WTC11 (cell line): ENCODE measurements at regions not wholly inside any gene's neighbourhood (a gene's known extent, or its start where the extent isn't known, plus 50 kb on each side); places are given as distances from the start of the nearest gene placed in this dataset.

Experiments
- AFF4 ChIP-seq: sonication (generic); formaldehyde crosslinking; IDR thresholded peaks from 2 replicates; pipeline ENCODE4 v1.8.1; 2023; ENCODE audit warnings: mild to moderate bottlenecking, missing genetic modification reagents, borderline replicate concordance
- ATF1 ChIP-seq: sonication (generic); formaldehyde crosslinking; IDR thresholded peaks from 2 replicates; pipeline ENCODE4 v1.8.1; 2023; ENCODE audit warnings: mild to moderate bottlenecking, moderate library complexity, missing genetic modification reagents
- ATF6 ChIP-seq: sonication (generic); formaldehyde crosslinking; IDR thresholded peaks from 2 replicates; pipeline ENCODE4 v1.8.1; 2023; ENCODE audit warnings: mild to moderate bottlenecking, missing genetic modification reagents
- CREB1 ChIP-seq: sonication (generic); formaldehyde crosslinking; IDR thresholded peaks from 2 replicates; pipeline ENCODE4 v1.8.0; 2023; ENCODE audit warnings: mild to moderate bottlenecking, missing genetic modification reagents
- CTCF ChIP-seq: fragments of 200-600 bp; IDR thresholded peaks from 2 replicates; pipeline ENCODE4 v1.8.0; 2022; ENCODE audit warnings: antibody characterized with exemption
- E2F4 ChIP-seq: sonication (generic); formaldehyde crosslinking; IDR thresholded peaks from 2 replicates; pipeline ENCODE4 v1.8.1; 2022; ENCODE audit warnings: low read depth, mild to moderate bottlenecking, moderate library complexity, missing genetic modification reagents, borderline replicate concordance
- ESRRA ChIP-seq: sonication (generic); formaldehyde crosslinking; IDR thresholded peaks from 2 replicates; pipeline ENCODE4 v1.8.1; 2022; ENCODE audit warnings: mild to moderate bottlenecking, missing genetic modification reagents, borderline replicate concordance
- ETV6 ChIP-seq: sonication (generic); formaldehyde crosslinking; IDR thresholded peaks from 2 replicates; pipeline ENCODE4 v1.8.1; 2022; ENCODE audit warnings: mild to moderate bottlenecking, missing genetic modification reagents
- HMGXB4 ChIP-seq: sonication (generic); formaldehyde crosslinking; IDR thresholded peaks from 2 replicates; pipeline ENCODE4 v1.8.1; 2023; ENCODE audit warnings: mild to moderate bottlenecking, moderate library complexity, missing genetic modification reagents
- NFYB ChIP-seq: sonication (generic); formaldehyde crosslinking; conservative IDR thresholded peaks from 2 replicates; pipeline ENCODE4 v1.8.0; 2022; ENCODE audit warnings: low read depth, missing genetic modification reagents
- PRRX2 ChIP-seq: fragments of 250-450 bp; sonication (Bioruptor Pico); IDR thresholded peaks from 2 replicates; pipeline ENCODE4 v1.8.0; 2021; ENCODE audit warnings: mild to moderate bottlenecking
- TEAD4 ChIP-seq: sonication (generic); formaldehyde crosslinking; IDR thresholded peaks from 2 replicates; pipeline ENCODE4 v1.8.0; 2022; ENCODE audit warnings: mild to moderate bottlenecking, missing genetic modification reagents
- ZNF121 ChIP-seq: sonication (generic); formaldehyde crosslinking; IDR thresholded peaks from 2 replicates; pipeline ENCODE4 v1.8.0; 2023; ENCODE audit warnings: missing genetic modification reagents

GRCh38 chr1:219708919-219709543, 96.1 kb upstream of the ZC3H11B start:
- no peak for TF ChIP-seq ZNF121
- TF ChIP-seq CTCF, result no peak
- TF ChIP-seq HMGXB4 (CRISPR knock-in tag), result no peak
- TF ChIP-seq CREB1 (CRISPR knock-in tag), result no peak
- no peak for TF ChIP-seq AFF4 (CRISPR knock-in tag)
- no peak for TF ChIP-seq TEAD4
- TF ChIP-seq ESRRA (CRISPR knock-in tag), result no peak
- no peak for TF ChIP-seq ATF1
- no peak for TF ChIP-seq ETV6
- TF ChIP-seq PRRX2 (CRISPR knock-in tag), result no peak
- TF ChIP-seq E2F4 (CRISPR knock-in tag), result no peak
- TF ChIP-seq NFYB (CRISPR knock-in tag), result no peak
- TF ChIP-seq ATF6 (CRISPR knock-in tag), result no peak
